B cell (primary cell): ENCODE measurements at regions not wholly inside any gene's neighbourhood (a gene's known extent, or its start where the extent isn't known, plus 50 kb on each side); places are given as distances from the start of the nearest gene placed in this dataset.

ENCODE experiments used
- ATAC-seq: fragments of 200-7000 bp; cut with Tn5 transposase; one replicate; pipeline ENCODE4 v1.10.0; 2021; ENCODE audit warnings: low read depth, mild to moderate bottlenecking, moderate number of reproducible peaks, moderate library complexity
- CTCF ChIA-PET: fragments of 350-600 bp; sonication (Branson Sonifier 250); formaldehyde crosslinking; loops from one replicate; lab custom pipeline; 2021; ENCODE audit warnings: antibody characterized with exemption, inconsistent platforms; lab: Charles Lee
- POLR2A ChIA-PET: fragments of 350-600 bp; sonication (Branson Sonifier 250); formaldehyde crosslinking; loops from one replicate; lab custom pipeline; 2021; ENCODE audit warnings: antibody characterized with exemption; lab: Charles Lee
- DNase-seq: peaks from one replicate; pipeline ENCODE4 v3.0.0; 2013
- H2AFZ ChIP-seq: 2 replicates; pipeline ENCODE4 v1.6.1; 2012; ENCODE audit warnings: mild to moderate bottlenecking, low read depth, low read length; ENCODE audit not compliant: insufficient read depth, poor library complexity, severe bottlenecking
- H3K27ac ChIP-seq, 2 donors: 1 replicate in 1 of 2; 2 replicates in 1 of 2; pipeline ENCODE4 v1.5.1; 2012 to 2013; ENCODE audit warnings: low read length in 2 of 2, mild to moderate bottlenecking in 2 of 2, moderate library complexity in 1 of 2
- H3K27me3 ChIP-seq, 4 experiments: fragments of 200-600 bp in 1 of 4; sonication (generic) in 1 of 4; replicated peaks in 1 of 4; 1 replicate in 2 of 4; 2 replicates in 2 of 4; pipeline versions ENCODE4 v1.6.1 to v1.7.0; 2013 to 2016; ENCODE audit warnings: low read length in 3 of 4, mild to moderate bottlenecking in 2 of 4, mixed read lengths in 1 of 4, moderate library complexity in 1 of 4; ENCODE audit not compliant: insufficient read depth in 4 of 4, control insufficient read depth in 3 of 4; ENCODE audit errors: control extremely low read depth in 1 of 4
- H3K36me3 ChIP-seq, 2 experiments: replicated peaks in 1 of 2; 1 replicate in 1 of 2; 2 replicates in 1 of 2; pipeline versions ENCODE4 v1.6.1 to v1.7.1; 2013; ENCODE audit warnings: low read length in 1 of 2; ENCODE audit not compliant: insufficient read depth in 2 of 2, control insufficient read depth in 1 of 2; ENCODE audit errors: control extremely low read depth in 1 of 2, extremely low read depth in 1 of 2
- H3K4me1 ChIP-seq, 2 donors: fragments of 200-600 bp in 1 of 2; sonication (generic) in 1 of 2; 1 replicate in 1 of 2; 2 replicates in 1 of 2; pipeline versions ENCODE4 v1.5.1 to v1.6.1; 2013 to 2017; ENCODE audit warnings: low read length in 2 of 2; ENCODE audit not compliant: control insufficient read depth in 2 of 2, insufficient read depth in 2 of 2
- H3K4me2 ChIP-seq: replicated peaks from 2 replicates; pipeline ENCODE3; 2012; ENCODE audit warnings: mild to moderate bottlenecking, low read depth, low read length; ENCODE audit not compliant: poor library complexity, severe bottlenecking
- H3K4me3 ChIP-seq, 5 experiments: fragments of 200-600 bp in 1 of 5; sonication (generic) in 1 of 5; 1 replicate in 3 of 5; 2 replicates in 2 of 5; pipeline versions ENCODE4 v1.5.1 to v1.7.0; 2011 to 2016; ENCODE audit warnings: low read length in 4 of 5, mild to moderate bottlenecking in 4 of 5, low read depth in 2 of 5, control low read depth in 1 of 5, moderate library complexity in 1 of 5; ENCODE audit not compliant: insufficient read depth in 1 of 5; ENCODE audit errors: control extremely low read depth in 1 of 5, extremely low read depth in 1 of 5
- H3K79me2 ChIP-seq: fragments of 200-600 bp; sonication (generic); one replicate; pipeline ENCODE4 v1.6.0; 2016; ENCODE audit warnings: low read length; ENCODE audit not compliant: control insufficient read depth, insufficient read depth
- H3K9ac ChIP-seq: fragments of 200-600 bp; sonication (generic); 2 replicates; pipeline ENCODE4 v1.6.1; 2017; ENCODE audit warnings: mild to moderate bottlenecking, low read length, moderate library complexity
- H3K9me3 ChIP-seq, 3 donors: one replicate each; pipeline versions ENCODE4 v1.6.1 to v1.7.1; 2013; ENCODE audit warnings: low read length in 2 of 3; ENCODE audit not compliant: control insufficient read depth in 2 of 3, insufficient read depth in 1 of 3; ENCODE audit errors: control extremely low read depth in 1 of 3
- H4K20me1 ChIP-seq: 2 replicates; pipeline ENCODE4 v1.6.0; 2012; ENCODE audit warnings: mild to moderate bottlenecking, low read length; ENCODE audit not compliant: insufficient read depth, control insufficient read depth, poor library complexity, severe bottlenecking
- H3K27ac Mint-ChIP-seq: one replicate; pipeline ENCODE4 v1.8.0; 2021; ENCODE audit warnings: mixed read lengths
- H3K27me3 Mint-ChIP-seq: one replicate; pipeline ENCODE4 v1.8.0; 2021; ENCODE audit warnings: mixed read lengths
- H3K4me1 Mint-ChIP-seq: one replicate; pipeline ENCODE4 v1.8.0; 2021; ENCODE audit warnings: mixed read lengths
- H3K4me3 Mint-ChIP-seq: one replicate; pipeline ENCODE4 v1.8.0; 2021; ENCODE audit warnings: mixed read lengths
- H3K9me3 Mint-ChIP-seq: one replicate; pipeline ENCODE4 v1.8.0; 2022; ENCODE audit warnings: mixed read lengths; ENCODE audit not compliant: insufficient read depth
- CTCF ChIP-seq: fragments of 200-600 bp; IDR thresholded peaks from one replicate; pipeline ENCODE4 v1.8.0; 2022; ENCODE audit warnings: antibody characterized with exemption, mild to moderate bottlenecking
- EZH2 ChIP-seq: IDR thresholded peaks from 2 replicates; pipeline ENCODE4 v1.6.1; 2012; ENCODE audit warnings: borderline replicate concordance, low read depth, mild to moderate bottlenecking, moderate library complexity, low read length; ENCODE audit not compliant: insufficient read depth, poor library complexity, severe bottlenecking
- WGBS: methylation state at CpG from one replicate; pipeline ENCODE4 v1.1.5; 2013; ENCODE audit warnings: missing lambda C conversion rate; ENCODE audit not compliant: insufficient coverage; 5-methylcytosine and 5-hydroxymethylcytosine counted together
- intact Hi-C: fragments of 100-400 bp; cut with micrococcal nuclease; formaldehyde crosslinking; loops from one replicate; pipeline ENCODE4 v1.10.0; 2022

GRCh38 chr7:94832051-94832450 is 75.3 kb upstream of the PPP1R9A start:
- CTCF ChIA-PET: no interaction called here
- H3K4me1 ChIP-seq: no peaks in the 10 kb centered on the region
- DNase-seq (no peak), ATAC-seq (no peak)
- H2AFZ ChIP-seq: no peak overlapping the region
- no peaks in the 10 kb centered on the region for H3K27me3 ChIP-seq
- TF ChIP-seq CTCF (no peak), EZH2 (no peak)
- no peak overlapping the region for H3K9ac ChIP-seq
- intact Hi-C loops: no loop called here
- H3K9me3 Mint-ChIP-seq: peaks cover 6% of the 10 kb centered on the region
- H3K4me2 ChIP-seq: no peak overlapping the region
- no peaks in the 10 kb centered on the region for H3K4me1 Mint-ChIP-seq
- no CpG with 5 or more reads among the region's 4 CpGs for WGBS
- H3K27me3 Mint-ChIP-seq: no peaks in the 10 kb centered on the region
- H3K4me3 ChIP-seq: no peak overlapping the region
- no peak overlapping the region for H3K27ac Mint-ChIP-seq
- POLR2A ChIA-PET: no interaction called here
- H3K79me2 ChIP-seq: no peaks in the 10 kb centered on the region
- H4K20me1 ChIP-seq: no peaks in the 10 kb centered on the region
- H3K9me3 ChIP-seq: peaks cover 0 to 12% (median 3%) of the 10 kb centered on the region in 3 donors
- H3K4me3 Mint-ChIP-seq: no peak overlapping the region
- no peaks in the 10 kb centered on the region for H3K36me3 ChIP-seq
- H3K27ac ChIP-seq: no peak overlapping the region

GRCh38 chr7:94834359-94834758 is 73.0 kb upstream of the PPP1R9A start:
- Histone ChIP-seq H2AFZ (no peak overlapping the region), H3K4me3 (no peak overlapping the region), H3K9ac (no peak overlapping the region), H3K4me2 (no peak overlapping the region), H3K4me1 (no peaks in the 10 kb centered on the region), H4K20me1 (no peaks in the 10 kb centered on the region), H3K27me3 (no peaks in the 10 kb centered on the region), H3K9me3 (peaks cover 3 to 13% (median 12%) of the 10 kb centered on the region in 3 donors), H3K27ac (no peak overlapping the region), H3K79me2 (no peaks in the 10 kb centered on the region), H3K36me3 (no peaks in the 10 kb centered on the region)
- no peak for DNase-seq
- H3K27ac Mint-ChIP-seq: no peak overlapping the region
- H3K4me3 Mint-ChIP-seq: no peak overlapping the region
- no peaks in the 10 kb centered on the region for H3K27me3 Mint-ChIP-seq
- H3K9me3 Mint-ChIP-seq: peaks cover 18% of the 10 kb centered on the region
- intact Hi-C loops: no loop called here
- CTCF ChIA-PET: no interaction called here
- WGBS: 100% methylated on average over 2 of the region's 2 CpGs
- POLR2A ChIA-PET: no interaction called here
- ATAC-seq: no peak
- H3K4me1 Mint-ChIP-seq: no peaks in the 10 kb centered on the region
- TF ChIP-seq CTCF: no peak
- TF ChIP-seq EZH2: no peak
